ENCODE measurements at regions not wholly inside any gene's neighbourhood (a gene's known extent, or its start where the extent isn't known, plus 50 kb on each side); places are given as distances from the start of the nearest gene placed in this dataset.

DNA sequence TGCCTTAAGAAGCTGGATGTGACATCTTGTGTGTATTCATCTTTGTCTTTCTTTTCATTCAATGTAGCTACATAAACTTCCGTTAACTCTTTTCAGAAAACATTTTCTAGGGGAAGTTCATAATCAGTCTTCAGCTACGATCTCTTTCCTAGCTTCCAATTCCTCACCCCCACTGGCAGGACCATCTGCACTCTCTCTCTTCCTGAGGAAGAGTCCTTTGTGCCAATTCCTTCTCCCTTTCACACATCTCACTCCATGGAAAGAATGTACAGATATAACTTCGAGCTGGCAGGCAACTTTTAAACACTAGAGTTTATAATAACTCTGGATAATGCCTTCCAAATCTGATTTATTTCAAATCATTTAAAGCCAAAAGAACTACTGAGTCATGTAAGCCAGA, 495.7 kb downstream of the GALC start:
- DNase-seq (ENCODE audit: low read depth): no peak
- TF ChIP-seq CTCF (IDR thresholded peaks at IDR 0.05; ENCODE audit: low read depth, low read length, missing control alignments): no peak
- in situ Hi-C loops (cut with HindIII; ENCODE audit: low sequenced_read_pairs): no loop called here
- H3K4me3 ChIP-seq (ENCODE audit: low read depth, low read length): no peak overlapping the region

- DNase-seq (ENCODE audit: low read depth): no peak
- no peak for TF ChIP-seq CTCF (IDR thresholded peaks at IDR 0.05; ENCODE audit: low read depth, low read length, missing control alignments)
- in situ Hi-C loops (cut with HindIII; ENCODE audit: low sequenced_read_pairs): no loop called here
- no peak overlapping the region for H3K4me3 ChIP-seq (ENCODE audit: low read depth, low read length)
These were observed 499.0 kb downstream of the GALC start for GRCh38 chr14:87494010-87494409.

DNA sequence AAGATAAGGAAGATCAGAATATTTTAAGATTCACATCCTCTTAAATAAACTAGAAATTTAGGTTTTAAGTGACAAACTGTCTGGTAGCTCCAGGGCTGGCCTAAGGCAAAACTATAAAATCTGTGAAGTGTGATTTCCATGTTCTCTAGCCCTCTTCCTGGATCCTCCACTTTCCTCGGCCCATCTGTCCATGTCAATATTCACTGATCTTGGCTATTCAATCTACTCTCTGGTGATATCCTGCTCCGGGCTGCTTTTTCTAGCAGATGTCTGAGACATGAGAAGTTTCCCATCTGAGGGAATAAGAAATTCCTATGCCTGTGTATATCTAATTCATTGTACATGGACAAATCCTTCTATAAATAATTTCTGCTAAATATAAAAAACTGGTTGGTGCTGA, 500.4 kb downstream of the GALC start:
- H3K4me3 ChIP-seq (ENCODE audit: low read depth, low read length): no peak overlapping the region
- TF ChIP-seq CTCF (IDR thresholded peaks at IDR 0.05; ENCODE audit: low read depth, low read length, missing control alignments): no peak
- in situ Hi-C loops (cut with HindIII; ENCODE audit: low sequenced_read_pairs): no loop called here

GRCh38 chr14:87491816-87492215, 501.2 kb downstream of the GALC start:
- in situ Hi-C loops (cut with HindIII; ENCODE audit: low sequenced_read_pairs): no loop called here
- DNase-seq (ENCODE audit: low read depth): no peak
- no peak overlapping the region for H3K4me3 ChIP-seq (ENCODE audit: low read depth, low read length)
- no peak for TF ChIP-seq CTCF (IDR thresholded peaks at IDR 0.05; ENCODE audit: low read depth, low read length, missing control alignments)

More for the DNA sequence above, 500.4 kb downstream of the GALC start:
- DNase-seq (ENCODE audit: low read depth): no peak

DNA sequence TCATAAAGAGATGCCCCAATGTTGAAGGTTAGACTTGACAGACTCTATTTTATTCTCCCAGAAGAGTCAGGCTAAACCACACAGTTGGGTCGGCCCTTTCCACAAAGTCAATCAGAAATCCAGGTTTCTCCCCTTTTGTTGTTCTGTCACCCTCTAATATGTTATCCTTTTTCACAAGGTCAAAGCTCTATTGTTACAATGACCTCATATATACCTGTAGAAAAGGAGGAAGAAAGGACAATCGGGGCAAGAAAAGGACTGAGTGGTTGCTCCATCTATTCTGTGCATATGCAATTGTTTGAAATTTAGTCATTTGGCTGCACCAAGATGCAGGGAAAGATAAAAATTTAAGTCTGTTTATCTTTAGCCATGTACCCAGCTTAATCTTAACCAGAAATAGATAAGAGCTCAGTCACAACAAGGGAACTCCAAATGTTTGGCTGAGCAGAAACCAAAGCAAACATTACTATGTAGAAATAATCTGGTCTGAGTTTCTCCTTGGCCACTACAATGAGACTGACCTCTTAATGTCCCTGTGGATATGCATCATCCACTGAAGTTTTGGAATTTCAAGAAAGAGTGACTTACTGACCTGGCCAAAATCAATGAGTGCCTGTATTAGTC, 503.7 kb downstream of the GALC start:
- H3K4me3 ChIP-seq (ENCODE audit: low read depth, low read length): no peak overlapping the region
- no peak for DNase-seq (ENCODE audit: low read depth)
- in situ Hi-C loops (cut with HindIII; ENCODE audit: low sequenced_read_pairs): no loop called here
- TF ChIP-seq CTCF (IDR thresholded peaks at IDR 0.05; ENCODE audit: low read depth, low read length, missing control alignments): no peak

- in situ Hi-C loops (cut with HindIII; ENCODE audit: low sequenced_read_pairs): no loop called here
- no peak overlapping the region for H3K4me3 ChIP-seq (ENCODE audit: low read depth, low read length)
- no peak for TF ChIP-seq CTCF (IDR thresholded peaks at IDR 0.05; ENCODE audit: low read depth, low read length, missing control alignments)
- peak; percentile 19 for DNase-seq (ENCODE audit: low read depth)
These were observed 509.4 kb downstream of the GALC start for GRCh38 chr14:87483271-87484260.

Data from astrocyte of the cerebellum (primary cell).